ENCODE measurements at regions not wholly inside any gene's neighbourhood (a gene's known extent, or its start where the extent isn't known, plus 50 kb on each side); places are given as distances from the start of the nearest gene placed in this dataset.

- DNase-seq, result peak; percentile 36
Observed at GRCh38 chr6:109315341-109316110, 66.7 kb downstream of the CD164 start.

- no peak for DNase-seq
Observed at GRCh38 chr6:109314313-109314712, 68.0 kb downstream of the CD164 start.

DNA sequence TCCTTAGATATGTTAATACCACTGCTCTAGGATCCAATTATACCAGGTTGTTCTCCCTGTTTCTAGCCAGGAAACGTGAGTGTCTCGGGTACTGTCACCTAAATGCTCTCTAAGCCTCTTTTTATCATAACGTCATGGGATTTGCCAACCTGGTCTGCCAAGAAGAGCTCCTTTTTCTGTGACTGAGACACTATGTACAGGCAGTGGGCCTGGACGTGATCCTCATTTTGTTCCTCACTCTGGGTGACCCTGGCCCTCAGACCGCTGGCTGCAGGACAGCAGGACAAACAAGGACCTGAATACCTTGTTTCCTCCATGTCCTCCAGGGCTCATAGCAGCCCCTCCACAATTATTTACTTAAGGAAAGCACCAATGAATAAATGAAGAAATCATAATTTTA is 69.1 kb downstream of the CD164 start:
- DNase-seq, result no peak

DNA sequence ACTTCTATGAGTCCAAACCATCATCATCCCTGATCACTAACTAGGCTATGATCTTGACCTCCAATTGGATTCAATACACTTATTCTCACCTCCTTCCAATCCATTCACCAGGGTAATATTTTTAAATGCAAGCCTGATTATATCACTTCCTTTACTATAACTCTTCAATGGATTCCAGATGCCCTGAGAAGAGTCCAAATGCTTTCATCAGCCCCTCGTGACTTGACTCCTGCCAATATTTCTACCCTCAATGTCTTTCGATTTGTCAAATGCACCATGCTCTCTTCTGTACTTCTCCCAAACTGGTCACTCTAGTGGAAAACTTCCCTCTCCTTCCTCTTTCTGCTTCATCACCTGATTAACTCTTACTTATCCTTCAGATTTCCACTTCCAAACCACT is 70.8 kb downstream of the CD164 start:
- DNase-seq, result no peak

- no peak for DNase-seq
Observed at GRCh38 chr6:109309917-109310316, 72.3 kb downstream of the CD164 start.

DNA sequence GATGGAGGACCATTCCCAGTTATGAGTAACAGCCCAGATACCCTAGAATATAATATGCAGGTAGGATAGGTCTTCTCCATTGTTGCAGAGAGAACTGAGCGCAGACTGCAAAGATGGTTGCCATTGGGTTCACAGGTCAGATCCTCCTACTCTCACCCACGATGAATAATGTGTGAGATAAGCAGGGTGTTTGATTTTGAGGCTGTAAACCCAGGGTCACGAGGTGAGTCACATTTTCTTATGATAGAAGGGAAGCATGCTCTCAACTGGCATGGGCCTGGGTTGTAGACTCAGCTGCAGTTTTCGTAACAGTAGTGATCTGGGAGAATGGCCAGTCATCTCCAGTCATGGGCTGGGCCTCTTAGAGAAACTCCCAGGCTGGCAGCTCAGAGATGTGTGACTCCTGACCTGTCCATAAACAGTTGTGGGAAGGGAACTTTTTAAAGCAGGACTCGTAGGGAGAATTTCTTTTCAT is 74.2 kb downstream of the CD164 start:
- no peak for DNase-seq

GRCh38 chr6:109306733-109307132 is 75.5 kb downstream of the CD164 start:
- no peak for DNase-seq

- DNase-seq, result no peak
Observed at GRCh38 chr6:109305028-109305427, 77.2 kb downstream of the CD164 start.

DNA sequence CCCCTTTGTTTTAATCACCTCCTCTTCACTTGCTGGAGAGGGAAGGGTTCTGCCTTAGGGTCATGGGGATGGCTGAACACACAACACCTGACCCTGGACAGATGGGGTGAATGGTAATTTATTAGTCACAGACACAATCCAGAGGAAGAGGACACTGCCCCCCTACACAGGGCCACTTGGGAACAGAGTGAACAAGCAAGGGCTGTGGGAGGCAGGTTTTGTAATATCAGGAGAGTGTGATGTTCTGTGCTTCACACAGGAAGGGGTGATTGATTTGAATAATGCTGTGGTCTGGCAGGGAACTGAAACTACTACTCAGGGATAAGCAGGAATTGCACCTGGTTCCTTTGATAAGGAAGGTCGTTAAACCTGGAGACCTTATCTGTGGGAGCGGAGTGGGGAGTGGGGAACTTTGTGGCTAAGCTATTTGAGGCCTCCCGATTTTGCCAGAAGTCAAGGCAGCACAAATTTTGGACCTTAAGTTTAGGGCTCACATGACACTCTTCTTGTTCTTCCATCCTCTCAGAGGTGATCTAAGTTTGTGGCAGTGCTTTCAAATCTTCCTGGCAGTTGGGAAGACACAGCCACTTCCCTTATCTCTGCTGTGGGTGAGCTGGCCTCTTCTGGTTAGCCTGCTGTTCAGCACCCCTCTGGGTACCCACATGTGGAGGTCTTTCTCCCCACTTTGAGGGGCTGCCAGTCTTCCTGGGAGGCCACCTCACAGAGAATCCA is 77.8 kb downstream of the CD164 start:
- DNase-seq, result no peak

- DNase-seq, result no peak
Observed at GRCh38 chr6:109303640-109304283, 78.5 kb downstream of the CD164 start.

GRCh38 chr6:109303164-109303563 is 79.1 kb downstream of the CD164 start:
- DNase-seq, result no peak

- no peak for DNase-seq
Observed at GRCh38 chr6:109302176-109302575, 80.1 kb downstream of the CD164 start.

DNA sequence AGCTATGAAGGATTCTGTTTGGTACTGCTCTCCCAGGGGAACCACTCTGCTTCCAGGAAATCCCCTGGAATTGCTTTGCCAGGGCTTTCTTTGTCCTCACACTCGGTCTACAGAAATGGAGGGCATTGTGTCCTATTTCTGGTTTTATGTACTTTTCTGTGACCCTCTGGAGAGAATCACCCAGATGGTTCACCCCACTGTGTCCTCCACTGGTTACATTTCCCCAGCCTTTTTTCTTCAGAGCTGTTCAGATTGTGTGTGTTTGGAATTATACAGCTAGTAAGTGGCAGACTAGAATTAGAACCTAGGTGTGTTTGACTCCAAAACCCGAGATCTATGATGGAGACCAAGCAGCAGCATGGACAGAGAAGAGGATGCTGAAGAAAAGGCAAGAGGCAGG is 80.8 kb downstream of the CD164 start:
- no peak for DNase-seq

DNA sequence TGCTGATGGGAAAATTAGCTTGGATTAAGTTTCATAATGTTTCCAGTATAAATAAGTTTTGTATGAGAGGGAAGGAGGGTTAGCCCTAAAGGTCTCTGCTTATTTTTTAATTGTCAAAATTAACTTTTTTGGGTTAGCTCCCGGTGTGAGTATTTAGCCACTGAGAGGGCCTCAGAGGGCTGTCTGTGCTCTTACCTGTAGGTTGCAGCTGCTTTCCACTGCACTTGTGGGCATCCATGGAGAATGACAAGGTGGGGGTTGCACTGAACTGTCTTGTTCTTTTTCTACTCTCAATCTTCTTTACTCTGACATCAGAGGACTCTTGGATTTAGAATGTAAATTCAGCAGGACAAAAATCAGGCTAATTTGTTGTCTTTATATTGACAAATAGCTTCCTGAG is 81.4 kb downstream of the CD164 start:
- no peak for DNase-seq

DNA sequence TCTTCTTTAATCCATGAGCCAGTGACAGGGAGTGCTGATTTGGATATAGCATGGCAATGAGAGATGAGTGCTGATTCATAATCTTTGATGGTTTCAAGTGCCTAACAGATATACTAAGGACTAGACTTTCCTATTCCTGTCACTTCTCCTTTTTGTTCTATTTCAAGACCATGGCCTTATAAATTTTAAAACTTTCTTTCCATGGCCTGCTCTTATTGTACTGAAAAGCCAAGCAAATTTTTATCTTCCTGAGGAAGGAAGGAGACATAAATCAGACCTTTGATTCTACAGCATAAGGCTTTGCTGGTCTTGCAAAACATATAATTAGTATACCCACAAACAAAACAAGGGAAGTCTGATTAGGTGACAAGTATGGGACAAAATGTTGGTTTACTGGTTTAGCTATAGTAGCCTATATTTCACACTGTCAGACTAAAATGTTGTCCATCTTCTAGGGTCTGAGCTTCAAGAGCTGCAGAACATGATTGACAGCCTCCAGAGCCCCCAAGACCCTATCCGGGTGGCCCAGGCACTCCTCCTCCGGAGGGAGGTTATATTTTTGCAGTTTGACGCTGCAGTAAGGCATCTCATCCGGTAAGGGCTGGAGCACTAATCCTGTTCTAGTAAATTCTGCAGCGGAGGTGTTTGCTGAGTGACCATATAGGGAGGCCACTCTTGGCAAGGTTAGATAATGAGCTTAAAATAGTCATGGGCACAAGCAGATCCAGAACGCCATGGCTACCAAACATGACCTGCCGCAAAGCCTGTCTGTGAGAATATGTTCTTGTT is 82.3 kb downstream of the CD164 start:
- DNase-seq, result no peak

- no peak for DNase-seq
Observed at GRCh38 chr6:109299265-109299607, 83.0 kb downstream of the CD164 start.

- DNase-seq, result no peak
Observed at GRCh38 chr6:109298605-109299264, 83.5 kb downstream of the CD164 start.

GRCh38 chr6:109297406-109298110 is 84.7 kb downstream of the CD164 start:
- no peak for DNase-seq

- no peak for DNase-seq
Observed at GRCh38 chr6:109296971-109297372, 85.3 kb downstream of the CD164 start.

DNA sequence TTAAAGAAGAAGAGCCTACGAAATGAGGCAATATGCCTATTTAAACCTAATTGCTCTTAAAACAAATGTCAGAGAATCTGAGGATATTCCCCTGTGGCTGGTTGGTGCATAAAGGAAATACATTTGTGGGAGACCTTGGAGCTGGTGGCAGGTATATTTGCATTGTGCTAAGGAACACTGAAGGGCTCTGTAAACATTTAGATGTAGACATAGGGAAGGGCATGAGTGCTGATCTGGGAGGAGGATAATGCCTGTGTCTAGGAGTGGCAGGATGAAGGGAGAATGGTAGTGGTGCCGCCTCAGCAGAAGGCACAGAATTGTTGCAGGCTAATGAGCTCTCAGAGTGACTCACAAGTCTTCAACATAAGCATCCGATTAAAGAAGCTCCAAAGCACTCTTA is 85.8 kb downstream of the CD164 start:
- no peak for DNase-seq

GRCh38 chr6:109295774-109296156 is 86.5 kb downstream of the CD164 start:
- DNase-seq, result no peak
